Endodermal cell (in vitro differentiated cells): ENCODE measurements at regions not wholly inside any gene's neighbourhood (a gene's known extent, or its start where the extent isn't known, plus 50 kb on each side); places are given as distances from the start of the nearest gene placed in this dataset.

ENCODE experiments used
- DNase-seq: peaks from one replicate; pipeline ENCODE4 v3.0.0-alpha.2; 2017
- H3K27ac ChIP-seq: 2 replicates; pipeline ENCODE4 v1.5.1; 2013; ENCODE audit warnings: mild to moderate bottlenecking, low read depth, low read length, moderate library complexity
- H3K27me3 ChIP-seq: 2 replicates; pipeline ENCODE4 v1.6.1; 2013; ENCODE audit warnings: mild to moderate bottlenecking, low read length, moderate library complexity; ENCODE audit not compliant: insufficient read depth, control insufficient read depth, poor library complexity, severe bottlenecking
- H3K36me3 ChIP-seq: 2 replicates; pipeline ENCODE4 v1.7.0; 2013; ENCODE audit warnings: mild to moderate bottlenecking, low read length, moderate library complexity; ENCODE audit not compliant: control insufficient read depth, insufficient read depth
- H3K4me1 ChIP-seq: one replicate; pipeline ENCODE4 v1.7.0; 2013; ENCODE audit warnings: low read length; ENCODE audit not compliant: control insufficient read depth, insufficient read depth
- H3K4me3 ChIP-seq: 2 replicates; pipeline ENCODE4 v1.5.1; 2013; ENCODE audit warnings: mild to moderate bottlenecking, low read length, moderate library complexity
- H3K9ac ChIP-seq: 2 replicates; pipeline ENCODE4 v1.6.1; 2013; ENCODE audit warnings: mild to moderate bottlenecking, low read length, moderate library complexity; ENCODE audit not compliant: poor library complexity, severe bottlenecking; ENCODE audit errors: extremely low read depth
- H3K9me3 ChIP-seq: 2 replicates; pipeline ENCODE4 v1.6.1; 2013; ENCODE audit warnings: mild to moderate bottlenecking, low read length, moderate library complexity; ENCODE audit not compliant: control insufficient read depth
- H3K27ac Mint-ChIP-seq: 2 replicates; pipeline ENCODE4 v1.8.0; 2020; ENCODE audit warnings: mixed read lengths
- H3K27me3 Mint-ChIP-seq: 2 replicates; pipeline ENCODE4 v1.8.0; 2021; ENCODE audit warnings: mild to moderate bottlenecking, mixed read lengths; ENCODE audit not compliant: insufficient read depth
- H3K36me3 Mint-ChIP-seq: 2 replicates; pipeline ENCODE4 v1.8.0; 2020; ENCODE audit warnings: low read depth, mixed read lengths
- H3K4me1 Mint-ChIP-seq: 2 replicates; pipeline ENCODE4 v1.8.0; 2020; ENCODE audit warnings: mixed read lengths
- H3K4me3 Mint-ChIP-seq: 2 replicates; pipeline ENCODE4 v1.8.0; 2020; ENCODE audit warnings: mild to moderate bottlenecking, moderate library complexity, mixed read lengths
- H3K9me3 Mint-ChIP-seq: 2 replicates; pipeline ENCODE4 v1.8.0; 2020; ENCODE audit warnings: mild to moderate bottlenecking, mixed read lengths
- CTCF ChIP-seq: fragments of 200-600 bp; sonication (generic); conservative IDR thresholded peaks from 2 replicates; pipeline ENCODE4 v1.5.0; 2021; ENCODE audit warnings: antibody characterized with exemption, mild to moderate bottlenecking
- WGBS, 2 experiments: methylation state at CpG; one replicate each; pipeline versions ENCODE4 v1.1.5 to v1.1.7; 2013; ENCODE audit warnings: missing lambda C conversion rate in 2 of 2, mixed read lengths in 1 of 2; ENCODE audit not compliant: insufficient coverage in 1 of 2, insufficient read length in 1 of 2; 5-methylcytosine and 5-hydroxymethylcytosine counted together

- Histone ChIP-seq H3K27ac (no peak overlapping the region), H3K9ac (no peak overlapping the region), H3K27me3 (no peaks in the 10 kb centered on the region), H3K9me3 (no peaks in the 10 kb centered on the region), H3K36me3 (no peaks in the 10 kb centered on the region), H3K4me3 (no peak overlapping the region), H3K4me1 (no peaks in the 10 kb centered on the region)
- H3K9me3 Mint-ChIP-seq: no peaks in the 10 kb centered on the region
- 92 to 100% methylated on average over 3 to 6 of the region's 6 CpGs for WGBS, 2 experiments
- no peaks in the 10 kb centered on the region for H3K4me1 Mint-ChIP-seq
- no peaks in the 10 kb centered on the region for H3K27me3 Mint-ChIP-seq
- H3K36me3 Mint-ChIP-seq: no peaks in the 10 kb centered on the region
- no peak overlapping the region for H3K27ac Mint-ChIP-seq
- no peak overlapping the region for H3K4me3 Mint-ChIP-seq
- no peak for DNase-seq
- TF ChIP-seq CTCF: no peak
Observed at GRCh38 chr2:5969303-5969702, 277.1 kb downstream of the SOX11 start.

GRCh38 chr2:5970347-5970746 lies 278.2 kb downstream of the SOX11 start:
- no peaks in the 10 kb centered on the region for H3K27me3 ChIP-seq
- no peaks in the 10 kb centered on the region for H3K9me3 ChIP-seq
- Mint-ChIP-seq H3K27me3 (no peaks in the 10 kb centered on the region), H3K36me3 (no peaks in the 10 kb centered on the region), H3K9me3 (no peaks in the 10 kb centered on the region), H3K4me1 (peaks cover 10% of the 10 kb centered on the region), H3K27ac (no peak overlapping the region), H3K4me3 (no peak overlapping the region)
- no peaks in the 10 kb centered on the region for H3K36me3 ChIP-seq
- no peak for TF ChIP-seq CTCF
- H3K4me3 ChIP-seq: no peak overlapping the region
- no peak overlapping the region for H3K9ac ChIP-seq
- H3K27ac ChIP-seq: no peak overlapping the region
- WGBS, 2 experiments: 90 to 93% methylated on average over 2 to 3 of the region's 4 CpGs
- DNase-seq: no peak
- H3K4me1 ChIP-seq: no peaks in the 10 kb centered on the region

GRCh38 chr2:5974477-5974876 lies 282.3 kb downstream of the SOX11 start:
- no peak for DNase-seq
- Histone ChIP-seq H3K4me3 (no peak overlapping the region), H3K9ac (no peak overlapping the region), H3K27ac (no peak overlapping the region), H3K4me1 (no peaks in the 10 kb centered on the region), H3K36me3 (no peaks in the 10 kb centered on the region), H3K9me3 (no peaks in the 10 kb centered on the region), H3K27me3 (no peaks in the 10 kb centered on the region)
- H3K9me3 Mint-ChIP-seq: no peaks in the 10 kb centered on the region
- WGBS, 2 experiments: 88 to 93% methylated on average over 6 of the region's 6 CpGs
- no peak for TF ChIP-seq CTCF
- no peaks in the 10 kb centered on the region for H3K36me3 Mint-ChIP-seq
- H3K4me1 Mint-ChIP-seq: peaks cover 33% of the 10 kb centered on the region
- peaks cover 4% of the 10 kb centered on the region for H3K27me3 Mint-ChIP-seq
- H3K4me3 Mint-ChIP-seq: no peak overlapping the region
- H3K27ac Mint-ChIP-seq: no peak overlapping the region
